ENCODE measurements at regions not wholly inside any gene's neighbourhood (a gene's known extent, or its start where the extent isn't known, plus 50 kb on each side); places are given as distances from the start of the nearest gene placed in this dataset.

GRCh38 chr16:61555718-61556441 lies 480.4 kb downstream of the CDH8 start:
- H3K27ac ChIP-seq (ENCODE audit: low read length), result no peak overlapping the region
- H3K79me2 ChIP-seq (replicated peaks; ENCODE audit: insufficient read depth, low read length), result no peaks in the 10 kb centered on the region
- H3K9ac ChIP-seq (ENCODE audit: low read length), result no peak overlapping the region
- H3K4me3 ChIP-seq (ENCODE audit: low read length), result no peak overlapping the region
- H3F3A ChIP-seq (ENCODE audit: insufficient read depth, low read length, poor library complexity, severe bottlenecking), result no peaks in the 10 kb centered on the region
- no peaks in the 10 kb centered on the region for H3K36me3 ChIP-seq (ENCODE audit: insufficient read depth, low read length)
- H2AFZ ChIP-seq (ENCODE audit: low read depth, low read length), result no peak overlapping the region
- no peaks in the 10 kb centered on the region for H3K9me3 ChIP-seq (ENCODE audit: low read length)
- H3K27me3 ChIP-seq (ENCODE audit: insufficient read depth, low read depth, low read length), result no peaks in the 10 kb centered on the region
- H4K20me1 ChIP-seq (ENCODE audit: insufficient read depth), result no peaks in the 10 kb centered on the region
- H3K9me2 ChIP-seq (ENCODE audit: insufficient read depth, low read length), result no peaks in the 10 kb centered on the region
- H3K4me2 ChIP-seq (ENCODE audit: low read length), result no peak overlapping the region
- TF ChIP-seq, protein P1, sequence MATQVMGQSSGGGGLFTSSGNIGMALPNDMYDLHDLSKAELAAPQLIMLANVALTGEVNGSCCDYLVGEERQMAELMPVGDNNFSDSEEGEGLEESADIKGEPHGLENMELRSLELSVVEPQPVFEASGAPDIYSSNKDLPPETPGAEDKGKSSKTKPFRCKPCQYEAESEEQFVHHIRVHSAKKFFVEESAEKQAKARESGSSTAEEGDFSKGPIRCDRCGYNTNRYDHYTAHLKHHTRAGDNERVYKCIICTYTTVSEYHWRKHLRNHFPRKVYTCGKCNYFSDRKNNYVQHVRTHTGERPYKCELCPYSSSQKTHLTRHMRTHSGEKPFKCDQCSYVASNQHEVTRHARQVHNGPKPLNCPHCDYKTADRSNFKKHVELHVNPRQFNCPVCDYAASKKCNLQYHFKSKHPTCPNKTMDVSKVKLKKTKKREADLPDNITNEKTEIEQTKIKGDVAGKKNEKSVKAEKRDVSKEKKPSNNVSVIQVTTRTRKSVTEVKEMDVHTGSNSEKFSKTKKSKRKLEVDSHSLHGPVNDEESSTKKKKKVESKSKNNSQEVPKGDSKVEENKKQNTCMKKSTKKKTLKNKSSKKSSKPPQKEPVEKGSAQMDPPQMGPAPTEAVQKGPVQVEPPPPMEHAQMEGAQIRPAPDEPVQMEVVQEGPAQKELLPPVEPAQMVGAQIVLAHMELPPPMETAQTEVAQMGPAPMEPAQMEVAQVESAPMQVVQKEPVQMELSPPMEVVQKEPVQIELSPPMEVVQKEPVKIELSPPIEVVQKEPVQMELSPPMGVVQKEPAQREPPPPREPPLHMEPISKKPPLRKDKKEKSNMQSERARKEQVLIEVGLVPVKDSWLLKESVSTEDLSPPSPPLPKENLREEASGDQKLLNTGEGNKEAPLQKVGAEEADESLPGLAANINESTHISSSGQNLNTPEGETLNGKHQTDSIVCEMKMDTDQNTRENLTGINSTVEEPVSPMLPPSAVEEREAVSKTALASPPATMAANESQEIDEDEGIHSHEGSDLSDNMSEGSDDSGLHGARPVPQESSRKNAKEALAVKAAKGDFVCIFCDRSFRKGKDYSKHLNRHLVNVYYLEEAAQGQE (IDR thresholded peaks at IDR 0.05; ENCODE audit: borderline replicate concordance), result no peak
- TF ChIP-seq EZH2 (IDR thresholded peaks at IDR 0.05; ENCODE audit: borderline replicate concordance, insufficient read depth, low read length, poor library complexity, severe bottlenecking) (no peak), TAF1 (IDR thresholded peaks at IDR 0.05; ENCODE audit: low read depth) (no peak), MXI1 (conservative IDR thresholded peaks at IDR 0.05; ENCODE audit: poor library complexity, severe bottlenecking) (no peak), POLR2AphosphoS5 (IDR thresholded peaks at IDR 0.05) (no peak), RAD21 (conservative IDR thresholded peaks at IDR 0.05) (no peak), SMC3 (conservative IDR thresholded peaks at IDR 0.05; ENCODE audit: poor library complexity) (no peak), EP300 (conservative IDR thresholded peaks at IDR 0.05; ENCODE audit: poor library complexity, severe bottlenecking) (no peak)
- TF ChIP-seq, protein P2, sequence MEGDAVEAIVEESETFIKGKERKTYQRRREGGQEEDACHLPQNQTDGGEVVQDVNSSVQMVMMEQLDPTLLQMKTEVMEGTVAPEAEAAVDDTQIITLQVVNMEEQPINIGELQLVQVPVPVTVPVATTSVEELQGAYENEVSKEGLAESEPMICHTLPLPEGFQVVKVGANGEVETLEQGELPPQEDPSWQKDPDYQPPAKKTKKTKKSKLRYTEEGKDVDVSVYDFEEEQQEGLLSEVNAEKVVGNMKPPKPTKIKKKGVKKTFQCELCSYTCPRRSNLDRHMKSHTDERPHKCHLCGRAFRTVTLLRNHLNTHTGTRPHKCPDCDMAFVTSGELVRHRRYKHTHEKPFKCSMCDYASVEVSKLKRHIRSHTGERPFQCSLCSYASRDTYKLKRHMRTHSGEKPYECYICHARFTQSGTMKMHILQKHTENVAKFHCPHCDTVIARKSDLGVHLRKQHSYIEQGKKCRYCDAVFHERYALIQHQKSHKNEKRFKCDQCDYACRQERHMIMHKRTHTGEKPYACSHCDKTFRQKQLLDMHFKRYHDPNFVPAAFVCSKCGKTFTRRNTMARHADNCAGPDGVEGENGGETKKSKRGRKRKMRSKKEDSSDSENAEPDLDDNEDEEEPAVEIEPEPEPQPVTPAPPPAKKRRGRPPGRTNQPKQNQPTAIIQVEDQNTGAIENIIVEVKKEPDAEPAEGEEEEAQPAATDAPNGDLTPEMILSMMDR (IDR thresholded peaks at IDR 0.05; ENCODE audit: poor library complexity, severe bottlenecking), result no peak

GRCh38 chr16:61549327-61549726 lies 486.9 kb downstream of the CDH8 start:
- no peaks in the 10 kb centered on the region for H3F3A ChIP-seq (ENCODE audit: insufficient read depth, low read length, poor library complexity, severe bottlenecking)
- H3K79me2 ChIP-seq (replicated peaks; ENCODE audit: insufficient read depth, low read length), result no peaks in the 10 kb centered on the region
- H3K4me3 ChIP-seq (ENCODE audit: low read length), result no peak overlapping the region
- H3K9ac ChIP-seq (ENCODE audit: low read length), result no peak overlapping the region
- H3K9me3 ChIP-seq (ENCODE audit: low read length), result no peaks in the 10 kb centered on the region
- no peaks in the 10 kb centered on the region for H3K9me2 ChIP-seq (ENCODE audit: insufficient read depth, low read length)
- no peak overlapping the region for H2AFZ ChIP-seq (ENCODE audit: low read depth, low read length)
- no peak for TF ChIP-seq RAD21 (conservative IDR thresholded peaks at IDR 0.05)
- no peak for TF ChIP-seq POLR2AphosphoS5 (IDR thresholded peaks at IDR 0.05)
- TF ChIP-seq MXI1 (conservative IDR thresholded peaks at IDR 0.05; ENCODE audit: poor library complexity, severe bottlenecking), result no peak
- TF ChIP-seq SMC3 (conservative IDR thresholded peaks at IDR 0.05; ENCODE audit: poor library complexity), result no peak
- TF ChIP-seq, protein P2 (IDR thresholded peaks at IDR 0.05; ENCODE audit: poor library complexity, severe bottlenecking), result no peak
- TF ChIP-seq TAF1 (IDR thresholded peaks at IDR 0.05; ENCODE audit: low read depth), result no peak
- TF ChIP-seq, protein P1 (IDR thresholded peaks at IDR 0.05; ENCODE audit: borderline replicate concordance), result no peak
- no peak for TF ChIP-seq EP300 (conservative IDR thresholded peaks at IDR 0.05; ENCODE audit: poor library complexity, severe bottlenecking)
- no peaks in the 10 kb centered on the region for H3K36me3 ChIP-seq (ENCODE audit: insufficient read depth, low read length)
- no peak overlapping the region for H3K27ac ChIP-seq (ENCODE audit: low read length)
- H3K27me3 ChIP-seq (ENCODE audit: insufficient read depth, low read depth, low read length), result no peaks in the 10 kb centered on the region
- H4K20me1 ChIP-seq (ENCODE audit: insufficient read depth), result no peaks in the 10 kb centered on the region
- no peak overlapping the region for H3K4me2 ChIP-seq (ENCODE audit: low read length)

All from neural cell (in vitro differentiated cells).